ENCODE measurements at regions not wholly inside any gene's neighbourhood (a gene's known extent, or its start where the extent isn't known, plus 50 kb on each side); places are given as distances from the start of the nearest gene placed in this dataset.

DNA sequence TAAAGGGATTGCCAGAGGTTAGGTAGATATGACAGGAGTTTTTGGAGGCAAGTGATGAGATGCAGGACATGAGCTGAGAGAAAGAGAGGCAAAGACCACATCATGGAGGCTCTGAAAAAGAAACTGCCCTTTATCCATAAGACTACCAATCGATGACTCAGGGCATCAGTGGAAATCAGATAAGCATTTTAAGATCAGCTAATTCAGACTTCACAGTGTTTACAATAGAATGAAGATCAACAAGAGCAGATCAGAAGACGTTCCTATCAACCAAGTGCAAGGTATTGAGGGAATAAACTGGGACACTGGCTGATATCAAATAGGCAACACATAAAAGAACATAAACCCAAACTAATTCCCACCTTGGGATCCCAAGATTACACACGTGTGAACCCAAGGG is 227.2 kb downstream of the SLCO4C1 start:
- intact Hi-C loops (cut with micrococcal nuclease) (no loop called here), in situ Hi-C loops (cut with MboI) (no loop called here)
- Histone ChIP-seq H3K4me1 (replicated peaks in 1 of 2; ENCODE audit: control insufficient read depth in 2 of 2, insufficient read depth in 2 of 2, low read length in 2 of 2) (no peaks in the 10 kb centered on the region), H3K9me3 (replicated peaks; ENCODE audit: control insufficient read depth, insufficient read depth, low read depth, low read length) (no peaks in the 10 kb centered on the region; the same call in 1 of the 2 replicates), H3K9me1 (ENCODE audit: control insufficient read depth, insufficient read depth, low read length) (no peaks in the 10 kb centered on the region), H3K27me3 (ENCODE audit: control insufficient read depth in 2 of 2, insufficient read depth in 2 of 2, low read length in 2 of 2) (no peaks in the 10 kb centered on the region), H3K9ac (ENCODE audit: insufficient read depth in 1 of 2, low read depth in 2 of 2, low read length in 2 of 2) (no peak overlapping the region), H3K4me2 (ENCODE audit: insufficient read depth, low read length) (no peak overlapping the region), H3K4me3 (no peak overlapping the region), H3K36me3 (ENCODE audit: control insufficient read depth, insufficient read depth, low read length) (no peaks in the 10 kb centered on the region), H2AFZ (ENCODE audit: low read depth, low read length) (no peak overlapping the region), H3K79me2 (ENCODE audit: control insufficient read depth, insufficient read depth, low read length) (no peaks in the 10 kb centered on the region), H3K27ac (ENCODE audit: extremely low read depth, low read depth, low read length) (no peak overlapping the region), H4K20me1 (replicated peaks; ENCODE audit: control insufficient read depth, insufficient read depth, low read length) (no peaks in the 10 kb centered on the region)
- ATAC-seq (no peak), FAIRE-seq (no peak), DNase-seq (ENCODE audit: extremely low read depth in 1 of 4, low spot score in 3 of 4) (no peak)
- 2% methylated on average over 3 of the region's 3 CpGs for WGBS (ENCODE audit: insufficient coverage, low coverage, missing lambda C conversion rate)
- BruUV-seq (replicated peaks), result no TSS peak
- CTCF ChIA-PET (ENCODE audit: low intra/inter-chr PET ratio), result no interaction called here
- POLR2A ChIA-PET, result no interaction called here
- no peak for TF ChIP-seq SIRT6 (IDR thresholded peaks at IDR 0.05; ENCODE audit: low read depth, low read length)
- no peak for TF ChIP-seq SMAD3 (CRISPR knock-in tag; conservative IDR thresholded peaks at IDR 0.05)
- no peak for TF ChIP-seq CBFB (CRISPR knock-in tag; IDR thresholded peaks at IDR 0.05)
- TF ChIP-seq DACH1 (IDR thresholded peaks at IDR 0.05; ENCODE audit: partially characterized antibody), result no peak
- no peak for TF ChIP-seq ZNF780A (CRISPR knock-in tag; IDR thresholded peaks at IDR 0.05)
- no peak for TF ChIP-seq FOXK1 (CRISPR knock-in tag; IDR thresholded peaks at IDR 0.05; ENCODE audit: borderline replicate concordance)
- TF ChIP-seq ZNF395 (CRISPR knock-in tag; IDR thresholded peaks at IDR 0.05), result no peak
- no peak for TF ChIP-seq ZNF3 (CRISPR knock-in tag; IDR thresholded peaks at IDR 0.05)
- TF ChIP-seq STAT5A (IDR thresholded peaks at IDR 0.05; ENCODE audit: borderline replicate concordance, low read length), result no peak
- no peak for TF ChIP-seq ZNF165 (CRISPR knock-in tag; IDR thresholded peaks at IDR 0.05; ENCODE audit: borderline replicate concordance)
- no peak for TF ChIP-seq MLX (CRISPR knock-in tag; conservative IDR thresholded peaks at IDR 0.05)
- no peak for TF ChIP-seq MBD2 (IDR thresholded peaks at IDR 0.05; ENCODE audit: borderline replicate concordance, low read depth)
- TF ChIP-seq MTF1 (CRISPR knock-in tag; IDR thresholded peaks at IDR 0.05; ENCODE audit: borderline replicate concordance), result no peak
- TF ChIP-seq, protein P1, sequence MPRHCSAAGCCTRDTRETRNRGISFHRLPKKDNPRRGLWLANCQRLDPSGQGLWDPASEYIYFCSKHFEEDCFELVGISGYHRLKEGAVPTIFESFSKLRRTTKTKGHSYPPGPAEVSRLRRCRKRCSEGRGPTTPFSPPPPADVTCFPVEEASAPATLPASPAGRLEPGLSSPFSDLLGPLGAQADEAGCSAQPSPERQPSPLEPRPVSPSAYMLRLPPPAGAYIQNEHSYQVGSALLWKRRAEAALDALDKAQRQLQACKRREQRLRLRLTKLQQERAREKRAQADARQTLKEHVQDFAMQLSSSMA (CRISPR knock-in tag; IDR thresholded peaks at IDR 0.05), result no peak
- no peak for TF ChIP-seq SNIP1 (IDR thresholded peaks at IDR 0.05; ENCODE audit: low read depth)
- TF ChIP-seq PRPF4 (IDR thresholded peaks at IDR 0.05; ENCODE audit: insufficient read depth, low read depth, low read length, poor library complexity, severe bottlenecking), result no peak
- TF ChIP-seq E2F3 (CRISPR knock-in tag; IDR thresholded peaks at IDR 0.05), result no peak
- no peak for TF ChIP-seq TAF7 (tag; IDR thresholded peaks at IDR 0.05)
- TF ChIP-seq NCOA1 (IDR thresholded peaks at IDR 0.05; ENCODE audit: low read depth), result no peak

Data from K562 (cell line).